Endothelial cell of umbilical vein (primary cell): ENCODE measurements at regions not wholly inside any gene's neighbourhood (a gene's known extent, or its start where the extent isn't known, plus 50 kb on each side); places are given as distances from the start of the nearest gene placed in this dataset.

ENCODE experiments used
- FOS ChIP-seq: IDR thresholded peaks from 2 replicates; pipeline ENCODE4 v1.6.1; 2011; ENCODE audit warnings: mild to moderate bottlenecking, low read length, moderate library complexity, borderline replicate concordance; ENCODE audit not compliant: insufficient read depth
- GATA2 ChIP-seq: IDR thresholded peaks from 2 replicates; pipeline ENCODE4 v1.7.0; 2011; ENCODE audit warnings: low read depth, mild to moderate bottlenecking, moderate library complexity, mixed read lengths, low read length; ENCODE audit not compliant: insufficient read length, insufficient read depth
- POLR2A ChIP-seq: IDR thresholded peaks from 2 replicates; pipeline ENCODE4 v1.6.1; 2012; ENCODE audit warnings: low read depth, mild to moderate bottlenecking, control low read depth, low read length
- TF ChIP-seq, protein P1 (sequence below), 2 donors: IDR thresholded peaks; 1 replicate in 1 of 2; 2 replicates in 1 of 2; pipeline ENCODE4 v1.5.1; 2011; ENCODE audit warnings: low read length in 2 of 2, mild to moderate bottlenecking in 2 of 2, moderate library complexity in 2 of 2, control low read depth in 1 of 2, inconsistent platforms in 1 of 2, low read depth in 1 of 2; ENCODE audit not compliant: insufficient read depth in 1 of 2; ENCODE audit errors: extremely low read depth in 1 of 2

DNA sequence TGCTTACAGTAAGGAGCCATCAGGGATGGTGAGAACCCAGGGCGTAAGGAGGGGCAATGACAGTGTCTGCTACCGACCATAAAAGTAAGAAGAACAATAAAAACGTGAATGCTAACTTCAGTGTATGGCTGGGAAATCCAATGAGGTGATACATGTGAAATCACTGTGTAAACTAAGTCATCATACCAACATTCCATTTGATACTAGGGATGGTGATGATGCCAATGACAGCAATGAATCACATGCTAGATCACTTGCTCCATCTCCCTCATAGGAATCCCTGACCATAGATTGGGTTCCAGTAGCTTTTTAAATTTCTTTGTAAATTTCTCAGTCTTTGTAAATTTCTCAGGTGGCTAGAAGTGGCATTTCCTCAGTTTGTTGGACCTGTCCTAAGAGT, 146.3 kb downstream of the SMIM20 start:
- TF ChIP-seq, protein P1, sequence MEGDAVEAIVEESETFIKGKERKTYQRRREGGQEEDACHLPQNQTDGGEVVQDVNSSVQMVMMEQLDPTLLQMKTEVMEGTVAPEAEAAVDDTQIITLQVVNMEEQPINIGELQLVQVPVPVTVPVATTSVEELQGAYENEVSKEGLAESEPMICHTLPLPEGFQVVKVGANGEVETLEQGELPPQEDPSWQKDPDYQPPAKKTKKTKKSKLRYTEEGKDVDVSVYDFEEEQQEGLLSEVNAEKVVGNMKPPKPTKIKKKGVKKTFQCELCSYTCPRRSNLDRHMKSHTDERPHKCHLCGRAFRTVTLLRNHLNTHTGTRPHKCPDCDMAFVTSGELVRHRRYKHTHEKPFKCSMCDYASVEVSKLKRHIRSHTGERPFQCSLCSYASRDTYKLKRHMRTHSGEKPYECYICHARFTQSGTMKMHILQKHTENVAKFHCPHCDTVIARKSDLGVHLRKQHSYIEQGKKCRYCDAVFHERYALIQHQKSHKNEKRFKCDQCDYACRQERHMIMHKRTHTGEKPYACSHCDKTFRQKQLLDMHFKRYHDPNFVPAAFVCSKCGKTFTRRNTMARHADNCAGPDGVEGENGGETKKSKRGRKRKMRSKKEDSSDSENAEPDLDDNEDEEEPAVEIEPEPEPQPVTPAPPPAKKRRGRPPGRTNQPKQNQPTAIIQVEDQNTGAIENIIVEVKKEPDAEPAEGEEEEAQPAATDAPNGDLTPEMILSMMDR (IDR thresholded peaks at IDR 0.05; ENCODE audit: extremely low read depth in 1 of 2, insufficient read depth in 1 of 2, low read depth in 1 of 2, low read length in 2 of 2) = no peak
- TF ChIP-seq GATA2 (no peak), POLR2A (no peak), FOS (no peak)
